HG03025 (cell line): ENCODE measurements at regions not wholly inside any gene's neighbourhood (a gene's known extent, or its start where the extent isn't known, plus 50 kb on each side); places are given as distances from the start of the nearest gene placed in this dataset.
A peak's percentile ranks its signal among the peaks of the same experiment; 100 is the strongest.
"Not testable (repeated sequence)": the region's sequence is repeated elsewhere in the genome, so short reads cannot be mapped to it uniquely, and the experiment has no call there.

ENCODE experiments used
- ATAC-seq: cut with Tn5 transposase; IDR thresholded peaks from one replicate; pipeline ENCODE4 v1.9.1; 2021; ENCODE audit warnings: mild to moderate bottlenecking, moderate library complexity; ENCODE audit not compliant: unreplicated experiment, low FRiP score

GRCh38 chr10:30703446-30703845 lies 73.9 kb upstream of the LYZL2 start:
- ATAC-seq, result not testable (repeated sequence)

- no peak for ATAC-seq
Observed at GRCh38 chr10:30702860-30703259, 73.3 kb upstream of the LYZL2 start.

- ATAC-seq, result peak; percentile 71
Observed at GRCh38 chr10:30701451-30702173, 72.1 kb upstream of the LYZL2 start.

DNA sequence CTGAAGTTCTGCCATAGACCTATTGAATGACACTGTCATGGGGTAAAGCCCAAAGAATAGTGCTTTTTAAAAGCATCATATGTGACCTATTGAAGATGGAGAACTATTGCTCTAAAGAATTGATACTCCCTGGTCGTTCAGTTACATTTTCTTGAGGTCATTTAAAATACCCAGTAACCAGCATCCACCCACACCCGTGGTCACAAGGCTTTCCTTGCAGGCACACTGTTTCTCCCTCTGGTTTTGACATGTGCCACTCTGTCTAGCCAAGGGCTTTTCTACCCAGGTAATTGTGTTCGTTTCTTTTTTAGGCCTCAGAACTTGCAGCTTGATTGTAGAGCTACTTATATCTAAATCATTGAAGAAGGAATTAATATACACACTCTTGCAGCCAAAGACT lies 68.3 kb upstream of the LYZL2 start:
- ATAC-seq, result no peak

DNA sequence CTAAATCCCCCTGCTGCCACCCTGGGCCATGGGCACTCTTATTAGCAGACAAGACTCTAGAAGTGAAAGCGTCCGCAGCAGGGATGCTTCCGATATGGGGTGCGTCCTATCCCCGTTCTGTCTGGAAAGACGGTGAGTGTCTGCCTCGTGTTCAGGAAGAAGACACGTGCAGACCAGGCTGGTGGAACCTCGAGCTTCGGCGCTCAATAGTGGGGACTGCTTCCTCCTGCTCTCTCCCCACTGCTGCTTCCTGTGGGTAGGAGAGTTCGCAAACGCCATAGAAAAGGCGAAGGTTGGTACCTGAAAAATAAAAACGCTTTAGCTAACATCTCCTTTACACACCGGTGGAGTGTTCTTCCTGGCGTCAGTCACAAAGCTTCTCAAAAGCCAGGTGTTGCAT lies 67.7 kb upstream of the LYZL2 start:
- ATAC-seq, result not testable (repeated sequence)

- ATAC-seq, result not testable (repeated sequence)
Observed at GRCh38 chr10:30696416-30697185, 67.0 kb upstream of the LYZL2 start.

GRCh38 chr10:30695481-30696236 lies 66.1 kb upstream of the LYZL2 start:
- ATAC-seq, result not testable (repeated sequence)

GRCh38 chr10:30694518-30695228 lies 65.1 kb upstream of the LYZL2 start:
- no peak for ATAC-seq

GRCh38 chr10:30691639-30692015 lies 62.1 kb upstream of the LYZL2 start:
- ATAC-seq, result no peak

GRCh38 chr10:30690948-30691638 lies 61.5 kb upstream of the LYZL2 start:
- not testable (repeated sequence) for ATAC-seq

- ATAC-seq, result no peak
Observed at GRCh38 chr10:30688456-30688855, 58.9 kb upstream of the LYZL2 start.

GRCh38 chr10:30687698-30688213 lies 58.2 kb upstream of the LYZL2 start:
- no peak for ATAC-seq

GRCh38 chr10:30686708-30687107 lies 57.2 kb upstream of the LYZL2 start:
- ATAC-seq, result no peak

GRCh38 chr10:30683496-30683895 lies 53.9 kb upstream of the LYZL2 start:
- ATAC-seq, result no peak

DNA sequence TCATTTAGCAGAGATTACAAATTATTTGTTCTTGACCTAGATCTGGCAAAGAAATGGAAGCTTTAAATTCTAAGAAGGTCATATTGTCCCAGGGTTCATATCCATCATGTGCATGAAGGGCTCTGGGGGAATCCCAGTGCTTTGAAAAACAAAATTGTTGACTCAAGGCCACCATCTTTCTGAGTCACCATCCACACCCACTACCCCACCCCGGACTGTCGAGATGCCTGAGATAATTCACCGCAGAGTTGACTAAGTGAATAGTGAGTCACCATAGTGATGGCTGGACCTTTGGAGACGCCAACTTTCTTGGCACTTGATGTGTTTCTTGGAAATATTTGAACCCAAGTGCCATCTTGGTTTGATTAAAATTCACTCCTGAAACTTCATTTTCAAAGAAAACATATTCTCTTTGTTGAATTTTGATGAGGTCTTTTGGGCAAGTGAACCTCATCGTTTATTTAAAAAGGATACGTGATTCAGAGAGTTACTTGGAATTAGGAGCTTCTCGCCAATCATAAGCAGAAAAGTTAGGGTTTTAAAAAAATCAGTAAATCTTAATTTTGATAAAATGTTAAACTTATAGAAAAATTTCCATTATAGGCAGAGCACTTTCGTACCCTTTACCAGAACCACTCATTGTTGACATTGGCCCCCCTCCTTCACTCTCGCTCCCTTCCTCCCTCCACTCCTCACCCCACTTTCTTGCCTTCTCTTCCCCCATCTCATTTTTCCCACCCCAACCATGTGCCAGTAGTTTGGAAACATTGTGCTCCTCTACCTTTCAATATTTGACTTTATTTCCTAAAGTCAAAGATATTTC lies 53.0 kb upstream of the LYZL2 start:
- not testable (repeated sequence) for ATAC-seq

DNA sequence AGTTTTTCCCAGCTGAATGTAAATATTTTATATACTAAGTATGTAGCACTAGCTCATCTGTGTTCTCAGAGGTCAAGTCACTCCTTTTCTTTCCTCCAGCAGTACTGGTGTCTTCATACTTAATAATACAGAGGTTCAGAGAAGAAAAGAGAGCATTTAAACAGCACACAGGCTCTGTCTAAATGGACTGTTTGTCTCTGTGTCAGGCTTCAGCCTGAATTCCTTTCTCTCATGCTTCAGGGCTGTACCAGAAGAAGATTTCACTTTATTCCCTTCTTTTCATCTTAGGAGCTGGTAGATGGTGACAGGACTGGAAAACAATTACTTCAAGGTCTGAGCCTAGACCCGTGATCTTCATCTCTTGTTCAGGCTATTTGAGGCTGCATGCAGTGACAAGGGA lies 51.4 kb upstream of the LYZL2 start:
- ATAC-seq, result no peak
